PFSK-1 (cell line): ENCODE measurements at regions not wholly inside any gene's neighbourhood (a gene's known extent, or its start where the extent isn't known, plus 50 kb on each side); places are given as distances from the start of the nearest gene placed in this dataset.

Experiments used
- FOXP2 ChIP-seq: optimal IDR thresholded peaks from 2 replicates; pipeline ENCODE3; 2011; ENCODE audit warnings: borderline replicate concordance, control low read depth, inconsistent platforms; ENCODE audit not compliant: insufficient read depth; ENCODE audit errors: extremely low read length, extremely low read depth
- POLR2AphosphoS5 ChIP-seq: IDR thresholded peaks from 2 replicates; pipeline ENCODE4 v1.6.1; 2012; ENCODE audit warnings: low read depth, mild to moderate bottlenecking, control low read depth, low read length, moderate library complexity
- SIN3A ChIP-seq: IDR thresholded peaks from 2 replicates; pipeline ENCODE4 v1.6.1; 2012; ENCODE audit warnings: mild to moderate bottlenecking, low read length, moderate library complexity, borderline replicate concordance; ENCODE audit not compliant: insufficient read depth
- TAF1 ChIP-seq: IDR thresholded peaks from 2 replicates; pipeline ENCODE4 v1.6.1; 2012; ENCODE audit warnings: low read length, control low read depth, borderline replicate concordance; ENCODE audit not compliant: insufficient read depth
- TF ChIP-seq, protein P1 (sequence below), 2 experiments: IDR thresholded peaks; 2 replicates each; pipeline versions ENCODE4 v1.6.1 to v1.8.0; 2011 to 2012; ENCODE audit warnings: low read depth in 2 of 2, low read length in 2 of 2, control low read depth in 1 of 2, inconsistent platforms in 1 of 2, mild to moderate bottlenecking in 1 of 2, moderate library complexity in 1 of 2; ENCODE audit not compliant: insufficient read depth in 1 of 2

DNA sequence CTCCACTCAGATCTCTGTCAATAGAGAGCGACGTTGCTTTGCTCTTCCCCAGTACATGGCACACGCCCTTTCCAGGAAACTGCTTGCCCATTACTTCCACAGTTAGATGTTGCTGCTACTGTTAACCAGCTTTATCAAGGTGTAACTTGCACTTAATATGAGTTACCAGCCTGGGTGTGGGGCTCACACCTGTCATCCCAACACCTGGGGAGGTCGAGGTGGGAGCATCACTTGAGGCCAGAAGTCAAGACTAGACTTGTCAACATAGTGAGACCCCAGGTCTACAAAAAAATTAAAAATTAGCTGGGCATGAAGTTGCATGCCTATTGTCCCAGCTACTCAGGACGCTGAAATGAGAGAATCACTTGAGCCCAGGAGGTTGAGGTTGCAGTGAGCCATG, 177.1 kb upstream of the B3GAT1 start:
- TF ChIP-seq TAF1 (no peak), SIN3A (no peak), POLR2AphosphoS5 (no peak), FOXP2 (no peak)
- TF ChIP-seq, protein P1, sequence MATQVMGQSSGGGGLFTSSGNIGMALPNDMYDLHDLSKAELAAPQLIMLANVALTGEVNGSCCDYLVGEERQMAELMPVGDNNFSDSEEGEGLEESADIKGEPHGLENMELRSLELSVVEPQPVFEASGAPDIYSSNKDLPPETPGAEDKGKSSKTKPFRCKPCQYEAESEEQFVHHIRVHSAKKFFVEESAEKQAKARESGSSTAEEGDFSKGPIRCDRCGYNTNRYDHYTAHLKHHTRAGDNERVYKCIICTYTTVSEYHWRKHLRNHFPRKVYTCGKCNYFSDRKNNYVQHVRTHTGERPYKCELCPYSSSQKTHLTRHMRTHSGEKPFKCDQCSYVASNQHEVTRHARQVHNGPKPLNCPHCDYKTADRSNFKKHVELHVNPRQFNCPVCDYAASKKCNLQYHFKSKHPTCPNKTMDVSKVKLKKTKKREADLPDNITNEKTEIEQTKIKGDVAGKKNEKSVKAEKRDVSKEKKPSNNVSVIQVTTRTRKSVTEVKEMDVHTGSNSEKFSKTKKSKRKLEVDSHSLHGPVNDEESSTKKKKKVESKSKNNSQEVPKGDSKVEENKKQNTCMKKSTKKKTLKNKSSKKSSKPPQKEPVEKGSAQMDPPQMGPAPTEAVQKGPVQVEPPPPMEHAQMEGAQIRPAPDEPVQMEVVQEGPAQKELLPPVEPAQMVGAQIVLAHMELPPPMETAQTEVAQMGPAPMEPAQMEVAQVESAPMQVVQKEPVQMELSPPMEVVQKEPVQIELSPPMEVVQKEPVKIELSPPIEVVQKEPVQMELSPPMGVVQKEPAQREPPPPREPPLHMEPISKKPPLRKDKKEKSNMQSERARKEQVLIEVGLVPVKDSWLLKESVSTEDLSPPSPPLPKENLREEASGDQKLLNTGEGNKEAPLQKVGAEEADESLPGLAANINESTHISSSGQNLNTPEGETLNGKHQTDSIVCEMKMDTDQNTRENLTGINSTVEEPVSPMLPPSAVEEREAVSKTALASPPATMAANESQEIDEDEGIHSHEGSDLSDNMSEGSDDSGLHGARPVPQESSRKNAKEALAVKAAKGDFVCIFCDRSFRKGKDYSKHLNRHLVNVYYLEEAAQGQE (IDR thresholded peaks at IDR 0.05; ENCODE audit: insufficient read depth in 1 of 2, low read depth in 2 of 2, low read length in 2 of 2): no peak
